Activated T-helper 17 cell treated with anti-CD3 and anti-CD28 coated beads, Interleukin-2, amount 50 U/mL, for 72 hours (primary cell): ENCODE measurements at regions not wholly inside any gene's neighbourhood (a gene's known extent, or its start where the extent isn't known, plus 50 kb on each side); places are given as distances from the start of the nearest gene placed in this dataset.

Source experiments
- ATAC-seq: fragments of 150-1000 bp; cut with Tn5 transposase; replicated peaks from 2 replicates; pipeline ENCODE4 v1.10.0; 2021; ENCODE audit warnings: mild to moderate bottlenecking, moderate library complexity
- H3K27ac Mint-ChIP-seq: one replicate; pipeline ENCODE4 v1.8.0; 2022; ENCODE audit warnings: mixed read lengths
- H3K27me3 Mint-ChIP-seq: one replicate; pipeline ENCODE4 v1.8.0; 2022; ENCODE audit warnings: mixed read lengths
- H3K36me3 Mint-ChIP-seq: one replicate; pipeline ENCODE4 v1.8.0; 2022; ENCODE audit warnings: low read depth, mild to moderate bottlenecking, mixed read lengths
- H3K4me1 Mint-ChIP-seq: one replicate; pipeline ENCODE4 v1.8.0; 2022; ENCODE audit warnings: mixed read lengths
- H3K4me3 Mint-ChIP-seq: one replicate; pipeline ENCODE4 v1.8.0; 2022; ENCODE audit warnings: mild to moderate bottlenecking, mixed read lengths
- H3K9me3 Mint-ChIP-seq: one replicate; pipeline ENCODE4 v1.8.0; 2022; ENCODE audit warnings: mixed read lengths

DNA sequence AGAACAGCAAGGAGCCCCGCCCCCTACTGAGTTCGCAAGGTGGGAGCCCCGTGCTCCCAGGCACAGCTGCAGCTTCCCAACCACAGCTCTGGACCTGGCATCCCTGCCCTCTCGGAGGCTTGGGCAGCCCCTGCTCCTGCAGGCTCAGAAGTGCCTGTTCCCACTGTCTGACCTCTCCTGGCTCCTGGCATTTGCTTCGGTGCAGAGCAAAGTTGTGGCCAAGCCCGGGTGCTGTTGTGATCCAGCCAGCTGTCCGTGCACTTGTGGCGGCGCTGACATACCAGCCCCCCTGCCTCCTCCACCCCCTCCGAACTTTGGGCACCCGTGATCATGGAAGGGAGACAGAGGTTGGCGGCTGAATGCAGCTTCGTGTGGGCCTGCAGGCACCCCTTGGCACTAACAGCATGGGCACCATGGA, 1386.8 kb downstream of the PCDH9 start:
- no peaks in the 10 kb centered on the region for H3K4me1 Mint-ChIP-seq
- ATAC-seq, result no peak
- H3K4me3 Mint-ChIP-seq, result no peak overlapping the region
- H3K27ac Mint-ChIP-seq, result no peak overlapping the region
- H3K36me3 Mint-ChIP-seq, result no peaks in the 10 kb centered on the region
- peaks cover 9% of the 10 kb centered on the region for H3K9me3 Mint-ChIP-seq
- no peaks in the 10 kb centered on the region for H3K27me3 Mint-ChIP-seq

DNA sequence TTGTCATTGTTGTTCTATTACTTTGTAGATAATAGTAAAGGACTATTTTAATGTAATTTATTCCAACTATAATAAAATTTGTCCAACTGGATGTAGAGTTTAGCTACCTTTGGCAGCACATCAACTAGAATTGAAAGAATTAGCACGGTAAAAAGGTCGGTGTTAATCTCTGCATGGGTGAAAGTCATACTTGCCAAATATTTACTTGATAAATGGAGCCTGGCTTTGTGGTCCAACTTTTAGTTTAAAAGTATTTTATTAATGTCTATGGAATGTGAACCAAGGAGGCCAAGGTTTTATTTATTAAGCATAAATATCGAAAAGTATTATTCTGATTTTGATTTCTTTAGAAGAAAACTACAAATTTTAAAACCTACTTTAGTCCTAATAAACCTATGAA, 1389.0 kb downstream of the PCDH9 start:
- Mint-ChIP-seq H3K27ac (no peak overlapping the region), H3K4me1 (no peaks in the 10 kb centered on the region), H3K27me3 (no peaks in the 10 kb centered on the region), H3K4me3 (no peak overlapping the region), H3K36me3 (no peaks in the 10 kb centered on the region), H3K9me3 (peaks cover 10% of the 10 kb centered on the region)
- no peak for ATAC-seq

DNA sequence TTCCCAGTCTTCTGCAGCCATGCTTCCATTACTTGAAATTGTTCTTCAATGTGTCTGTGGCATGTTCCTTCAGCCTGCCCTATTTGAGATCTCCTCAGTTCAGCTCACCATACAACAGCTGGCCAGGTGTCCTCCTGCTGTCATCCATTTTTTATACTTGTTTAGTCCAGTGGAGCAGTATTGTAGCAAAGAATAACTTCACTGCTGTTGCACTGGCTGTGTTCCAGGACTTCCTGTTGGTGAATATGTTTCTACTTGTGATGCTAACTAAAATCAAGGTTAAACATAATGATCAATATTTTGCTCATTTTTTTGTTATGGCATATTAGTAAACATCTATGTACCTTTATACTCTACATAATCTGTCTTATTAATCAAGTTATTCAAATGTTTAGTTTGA, 1394.1 kb downstream of the PCDH9 start:
- ATAC-seq, result no peak
- Mint-ChIP-seq H3K27me3 (no peaks in the 10 kb centered on the region), H3K4me3 (no peak overlapping the region), H3K36me3 (no peaks in the 10 kb centered on the region), H3K4me1 (no peaks in the 10 kb centered on the region), H3K9me3 (peaks cover 7% of the 10 kb centered on the region), H3K27ac (no peak overlapping the region)

DNA sequence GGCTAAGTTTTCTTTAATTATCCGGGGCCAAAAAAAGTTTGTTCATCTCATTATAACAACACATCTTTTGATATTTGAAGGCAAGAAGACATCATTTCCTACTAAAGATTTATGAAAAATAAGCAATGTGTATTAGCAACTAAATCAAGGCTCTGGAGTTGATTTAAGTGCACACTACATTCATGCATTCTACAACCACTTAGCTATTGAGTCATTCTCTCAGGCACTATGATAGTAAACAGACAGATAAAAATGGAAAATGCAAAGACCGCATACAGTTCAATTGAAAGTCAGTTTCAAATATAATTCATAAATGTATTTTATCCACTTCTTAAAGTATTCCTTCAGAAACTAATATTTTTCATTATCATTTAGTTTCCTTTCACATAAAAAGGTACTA, 1395.2 kb downstream of the PCDH9 start:
- no peak for ATAC-seq
- peaks cover 12% of the 10 kb centered on the region for H3K9me3 Mint-ChIP-seq
- H3K36me3 Mint-ChIP-seq, result no peaks in the 10 kb centered on the region
- H3K27me3 Mint-ChIP-seq, result no peaks in the 10 kb centered on the region
- H3K27ac Mint-ChIP-seq, result no peak overlapping the region
- no peak overlapping the region for H3K4me3 Mint-ChIP-seq
- H3K4me1 Mint-ChIP-seq, result no peaks in the 10 kb centered on the region

DNA sequence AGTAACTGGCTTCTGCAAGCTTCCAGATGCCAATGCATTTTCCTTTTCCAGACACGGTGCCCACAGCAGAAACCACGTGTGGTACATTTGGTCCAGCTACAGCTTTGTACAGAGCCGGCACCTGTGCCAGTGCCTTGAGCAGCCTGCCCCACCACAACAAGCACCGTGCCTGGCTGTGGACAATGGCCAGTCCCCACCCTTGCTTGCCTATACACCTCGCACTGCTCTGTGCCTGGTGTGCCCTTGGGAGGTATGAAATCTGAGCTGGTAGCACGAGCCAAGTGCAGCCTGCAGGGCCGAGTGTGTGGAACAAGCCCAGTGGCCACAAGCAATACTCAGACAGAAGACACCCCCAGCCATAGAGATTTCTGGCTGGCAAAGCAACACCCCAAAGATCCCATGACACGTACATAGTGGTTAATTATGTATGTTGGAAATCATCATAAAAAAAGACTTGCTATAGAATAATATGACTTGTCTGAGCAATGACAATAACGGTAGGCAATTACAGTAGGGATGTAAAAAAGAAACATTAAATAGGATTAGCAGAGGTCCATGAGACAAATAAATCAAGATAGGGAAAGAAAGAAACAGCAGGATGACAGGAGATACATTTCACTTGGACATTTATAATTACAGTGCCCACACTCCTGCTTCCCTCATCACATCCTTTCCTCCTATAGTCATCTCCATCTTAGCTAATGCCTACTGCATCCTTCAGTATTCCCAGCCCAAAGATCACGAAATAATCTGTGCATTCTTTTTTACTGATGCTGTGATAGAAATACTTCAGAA, 1399.5 kb downstream of the PCDH9 start:
- Mint-ChIP-seq H3K27ac (no peak overlapping the region), H3K4me1 (no peaks in the 10 kb centered on the region)

DNA sequence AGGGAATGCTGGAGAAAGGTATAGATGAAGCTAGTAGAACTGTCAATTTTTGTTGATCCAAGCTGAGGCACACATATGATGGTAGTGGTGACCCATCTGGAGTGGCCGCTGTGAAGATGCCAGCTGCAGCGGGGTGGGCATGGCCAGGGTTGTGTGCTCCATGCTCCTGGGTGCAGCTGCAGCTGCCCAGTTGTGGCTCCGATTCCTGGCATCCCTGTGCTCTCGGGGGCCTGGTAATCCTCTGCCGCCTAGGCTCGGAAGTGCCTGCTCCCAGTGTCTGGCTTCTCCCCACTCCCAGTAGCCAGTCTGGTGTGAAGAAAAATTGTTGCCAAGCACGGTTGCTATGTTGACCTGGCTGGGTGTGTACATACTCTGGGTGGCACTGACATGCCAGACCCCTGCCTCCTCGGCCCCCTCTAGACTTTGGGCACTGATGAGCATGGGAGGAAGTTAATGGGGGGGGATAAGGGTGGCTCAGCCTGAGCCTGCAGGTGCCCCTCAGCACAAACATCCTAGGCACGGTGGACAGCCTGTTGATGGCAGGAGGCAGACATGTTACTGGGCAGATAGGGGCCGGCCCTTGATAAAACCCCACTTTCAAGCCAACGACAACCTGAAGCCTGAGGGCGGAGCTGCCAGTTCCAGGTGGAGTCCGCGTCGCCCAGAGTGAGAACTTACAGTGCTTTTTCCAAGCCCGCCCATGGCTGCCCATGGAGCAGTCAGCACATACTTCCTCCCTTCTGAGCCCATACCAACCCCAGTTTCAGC, 1400.7 kb downstream of the PCDH9 start:
- peaks cover 5% of the 10 kb centered on the region for H3K9me3 Mint-ChIP-seq
- H3K4me3 Mint-ChIP-seq, result no peak overlapping the region
- no peak overlapping the region for H3K27ac Mint-ChIP-seq
- no peak for ATAC-seq
- H3K4me1 Mint-ChIP-seq, result no peaks in the 10 kb centered on the region
- H3K36me3 Mint-ChIP-seq, result no peaks in the 10 kb centered on the region
- H3K27me3 Mint-ChIP-seq, result no peaks in the 10 kb centered on the region

More for the DNA sequence above, 1399.5 kb downstream of the PCDH9 start:
- no peak overlapping the region for H3K4me3 Mint-ChIP-seq
- H3K27me3 Mint-ChIP-seq, result no peaks in the 10 kb centered on the region
- H3K9me3 Mint-ChIP-seq, result peaks cover 5% of the 10 kb centered on the region
- ATAC-seq, result no peak
- no peaks in the 10 kb centered on the region for H3K36me3 Mint-ChIP-seq

DNA sequence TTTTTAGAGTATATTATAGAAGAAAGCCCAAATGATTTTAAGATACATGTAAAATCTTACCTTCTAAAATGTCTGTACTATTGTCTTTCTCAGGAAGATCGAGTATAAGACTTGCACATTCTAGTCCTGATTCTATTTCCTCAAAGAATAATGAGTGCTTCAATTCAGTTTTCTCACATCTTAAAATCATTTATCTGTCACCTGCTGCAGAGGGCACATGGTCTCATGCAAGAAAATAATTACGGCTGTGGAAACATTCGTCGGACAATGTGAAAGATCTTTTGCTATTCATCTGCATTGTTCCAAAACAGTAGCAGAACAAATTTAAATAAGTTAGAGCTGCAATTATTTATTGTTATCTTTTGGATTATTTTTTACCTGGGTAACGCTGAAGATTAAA, 1403.5 kb downstream of the PCDH9 start:
- Mint-ChIP-seq H3K27ac (no peak overlapping the region), H3K4me3 (no peak overlapping the region), H3K9me3 (peaks cover 12% of the 10 kb centered on the region), H3K4me1 (no peaks in the 10 kb centered on the region), H3K27me3 (no peaks in the 10 kb centered on the region), H3K36me3 (no peaks in the 10 kb centered on the region)
- ATAC-seq, result no peak

DNA sequence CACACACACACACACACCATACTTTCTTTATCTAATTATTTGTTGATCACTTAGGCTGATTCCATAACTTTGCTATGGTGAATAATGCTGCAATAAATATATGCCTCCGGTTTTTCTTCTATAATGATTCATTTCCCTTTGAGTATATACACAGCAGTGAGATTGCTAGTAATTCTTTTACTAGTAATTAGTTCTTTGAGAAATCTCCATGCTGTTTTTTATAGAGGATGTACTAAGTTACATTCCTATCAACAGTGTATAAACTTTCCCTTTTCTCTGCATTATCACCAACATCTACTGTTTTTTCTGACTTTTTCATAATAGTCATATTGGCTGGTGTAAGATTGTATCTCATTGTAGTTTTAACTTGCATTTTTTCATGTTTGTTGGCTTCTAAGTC, 1405.1 kb downstream of the PCDH9 start:
- Mint-ChIP-seq H3K4me1 (no peaks in the 10 kb centered on the region), H3K9me3 (peaks cover 7% of the 10 kb centered on the region)

DNA sequence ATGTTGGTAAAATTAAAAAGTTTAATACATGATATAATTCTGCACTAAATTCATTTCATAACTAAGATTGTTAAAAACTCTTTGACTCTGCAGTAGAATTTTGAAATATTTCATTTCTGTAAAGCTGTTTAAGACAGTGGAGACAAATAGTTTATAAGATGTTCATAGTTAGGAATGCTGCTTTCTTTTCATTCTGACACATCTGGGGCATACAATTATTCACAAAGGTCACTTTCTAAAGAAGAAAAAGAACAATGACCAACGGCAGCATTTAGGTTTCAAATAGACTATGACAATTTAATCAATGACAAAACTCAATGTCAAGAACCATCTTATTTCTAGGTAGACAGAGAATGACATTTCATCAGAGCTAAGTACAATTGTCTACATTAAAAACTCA, 1422.1 kb downstream of the PCDH9 start:
- no peaks in the 10 kb centered on the region for H3K4me1 Mint-ChIP-seq
- H3K9me3 Mint-ChIP-seq, result peaks cover 7% of the 10 kb centered on the region
- H3K27ac Mint-ChIP-seq, result no peak overlapping the region
- H3K4me3 Mint-ChIP-seq, result no peak overlapping the region
- ATAC-seq, result no peak
- no peaks in the 10 kb centered on the region for H3K36me3 Mint-ChIP-seq
- H3K27me3 Mint-ChIP-seq, result no peaks in the 10 kb centered on the region

More for the DNA sequence above, 1405.1 kb downstream of the PCDH9 start:
- Mint-ChIP-seq H3K27me3 (no peaks in the 10 kb centered on the region), H3K27ac (no peak overlapping the region), H3K36me3 (no peaks in the 10 kb centered on the region), H3K4me3 (no peak overlapping the region)
- ATAC-seq, result no peak

DNA sequence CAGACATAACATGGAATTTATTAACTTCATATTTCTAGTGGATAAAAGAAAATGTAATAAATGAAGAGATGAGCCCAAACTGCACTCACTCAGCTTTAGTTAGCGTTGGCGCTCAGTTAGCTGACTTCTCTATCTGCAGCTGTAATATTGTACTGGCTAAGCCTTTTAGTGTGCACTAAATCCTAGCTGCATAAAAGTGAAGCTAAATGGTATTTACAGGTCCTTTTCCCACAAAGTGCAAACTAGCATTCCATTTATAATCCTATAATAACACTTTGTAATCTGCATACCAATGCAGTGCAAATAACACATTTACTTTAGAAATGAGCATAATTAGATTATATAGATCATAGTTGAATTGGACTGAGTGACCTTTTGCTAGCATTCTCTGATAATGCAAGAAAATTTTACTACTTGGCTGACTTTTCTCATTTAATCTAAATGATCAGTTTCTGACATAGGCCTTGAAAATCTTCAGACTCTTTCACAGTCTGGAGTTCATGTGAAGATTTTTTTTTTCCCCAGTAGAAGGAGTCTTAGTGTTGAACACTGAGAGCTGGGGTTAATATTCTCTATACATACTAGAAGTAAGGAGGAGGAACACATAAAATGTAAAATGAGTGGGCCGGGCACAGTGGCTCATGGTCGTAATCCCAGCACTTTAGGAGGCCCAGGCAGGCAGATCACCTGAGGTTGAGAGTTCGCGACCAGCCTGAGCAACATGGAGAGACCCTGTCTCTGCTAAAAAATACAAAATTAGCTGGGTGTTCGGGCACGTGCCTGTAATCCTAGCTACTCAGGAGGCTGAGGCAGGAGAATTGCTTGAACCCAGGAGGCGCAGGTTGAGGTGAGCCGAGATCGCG, 1426.4 kb downstream of the PCDH9 start:
- Mint-ChIP-seq H3K9me3 (peaks cover 7% of the 10 kb centered on the region), H3K27me3 (no peaks in the 10 kb centered on the region), H3K4me3 (no peak overlapping the region), H3K4me1 (no peaks in the 10 kb centered on the region), H3K36me3 (no peaks in the 10 kb centered on the region), H3K27ac (no peak overlapping the region)
- ATAC-seq, result no peak

DNA sequence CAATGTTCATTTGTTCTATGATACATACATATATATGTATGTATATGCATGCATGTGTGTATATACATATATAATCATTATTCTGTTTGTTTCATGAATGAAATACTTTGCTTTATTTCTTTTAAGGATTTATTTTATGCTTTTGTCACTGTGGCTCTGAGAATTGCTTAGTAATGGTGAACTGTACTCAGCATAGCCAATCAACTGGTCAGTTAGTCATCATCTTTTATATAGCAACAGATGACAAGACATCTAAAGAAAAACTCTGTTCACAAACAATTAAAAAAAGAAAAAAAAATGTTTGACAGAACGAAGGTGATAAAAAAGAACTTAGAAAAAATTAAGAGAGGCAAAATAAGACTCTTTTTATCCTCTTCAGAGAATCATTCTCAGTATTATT, 1440.3 kb downstream of the PCDH9 start:
- H3K4me1 Mint-ChIP-seq, result no peaks in the 10 kb centered on the region
- no peak for ATAC-seq
- H3K9me3 Mint-ChIP-seq, result peaks cover 13% of the 10 kb centered on the region
- H3K27ac Mint-ChIP-seq, result no peak overlapping the region
- no peaks in the 10 kb centered on the region for H3K36me3 Mint-ChIP-seq
- no peaks in the 10 kb centered on the region for H3K27me3 Mint-ChIP-seq
- H3K4me3 Mint-ChIP-seq, result no peak overlapping the region

DNA sequence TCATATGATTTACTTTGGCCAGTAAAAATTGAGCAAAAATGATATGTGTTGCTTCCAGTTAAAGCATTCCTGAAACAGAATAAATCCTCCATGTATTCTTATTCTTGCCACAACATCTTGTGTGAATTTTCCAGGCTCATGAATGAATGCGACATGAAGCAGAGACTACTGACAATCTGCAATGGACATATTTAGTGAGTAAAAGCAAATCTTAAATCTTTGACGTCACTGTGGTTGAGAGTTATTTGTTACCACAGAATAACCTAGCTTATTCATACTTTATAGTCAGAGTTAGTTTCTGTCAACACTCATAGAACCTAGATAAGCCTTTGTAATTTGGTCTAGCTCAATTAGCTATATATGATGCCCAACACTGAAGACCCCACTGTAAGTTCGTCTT, 1443.1 kb downstream of the PCDH9 start:
- Mint-ChIP-seq H3K9me3 (peaks cover 13% of the 10 kb centered on the region), H3K4me1 (no peaks in the 10 kb centered on the region), H3K4me3 (no peak overlapping the region), H3K27me3 (no peaks in the 10 kb centered on the region), H3K27ac (no peak overlapping the region), H3K36me3 (no peaks in the 10 kb centered on the region)
- no peak for ATAC-seq

DNA sequence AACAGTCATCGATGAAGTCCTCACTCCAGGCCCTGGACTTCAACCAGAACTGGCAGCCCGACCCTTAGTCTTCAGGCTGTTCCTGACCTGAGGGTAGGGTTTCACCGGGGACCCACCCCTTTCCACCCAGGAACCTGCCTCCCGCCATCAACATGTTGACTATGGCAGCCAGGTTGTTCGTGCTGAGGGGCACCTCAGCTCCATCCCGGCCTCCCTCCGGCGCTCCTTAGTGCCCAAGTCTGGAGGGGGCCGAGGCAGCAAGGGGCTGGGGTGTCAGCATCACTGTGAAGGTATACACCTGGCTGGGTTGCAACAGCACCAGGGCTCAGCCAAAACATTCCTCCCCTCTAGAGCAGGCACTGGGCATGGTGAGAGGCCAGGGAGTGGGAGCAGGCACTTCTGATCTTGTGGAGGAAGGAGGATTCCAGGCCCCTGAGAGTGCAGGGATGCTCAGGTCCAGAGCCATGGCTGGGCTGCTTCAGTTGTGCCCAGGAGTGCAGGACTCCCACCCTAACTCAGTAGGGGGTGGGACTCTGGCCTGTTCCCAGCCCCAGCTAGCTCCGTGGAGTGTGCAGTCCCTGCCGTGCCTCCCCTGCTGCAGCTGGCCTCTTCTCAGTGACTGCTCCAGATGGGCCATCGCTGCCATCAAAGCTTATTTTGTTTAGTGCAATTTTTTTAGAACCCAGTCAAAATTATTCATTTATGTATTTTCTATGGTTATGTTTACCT, 1445.9 kb downstream of the PCDH9 start:
- H3K9me3 Mint-ChIP-seq, result peaks cover 14% of the 10 kb centered on the region
- no peaks in the 10 kb centered on the region for H3K36me3 Mint-ChIP-seq
- no peak for ATAC-seq
- no peaks in the 10 kb centered on the region for H3K4me1 Mint-ChIP-seq
- H3K27me3 Mint-ChIP-seq, result no peaks in the 10 kb centered on the region
- H3K27ac Mint-ChIP-seq, result no peak overlapping the region
- H3K4me3 Mint-ChIP-seq, result no peak overlapping the region

DNA sequence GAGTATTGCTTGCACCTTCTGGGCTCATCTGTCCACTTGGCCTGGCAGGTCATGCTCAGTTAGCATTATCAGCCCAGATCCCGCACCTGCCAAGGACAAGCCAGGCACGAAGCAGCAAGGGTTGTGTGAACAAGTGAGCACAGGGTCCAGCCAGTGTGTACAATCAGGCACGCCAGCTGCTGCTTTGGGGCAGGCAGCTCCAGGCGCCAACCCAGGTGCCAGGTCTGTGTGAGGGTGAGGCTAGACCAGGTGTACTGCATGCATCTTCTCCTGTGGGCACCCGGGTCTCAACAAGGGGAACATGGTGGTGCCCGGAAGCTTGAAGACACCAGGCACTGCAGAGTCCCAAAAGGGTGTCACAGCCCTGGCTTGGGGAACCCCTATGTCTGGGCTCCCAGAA, 1446.8 kb downstream of the PCDH9 start:
- Mint-ChIP-seq H3K4me1 (no peaks in the 10 kb centered on the region), H3K9me3 (peaks cover 12% of the 10 kb centered on the region), H3K4me3 (no peak overlapping the region), H3K27me3 (no peaks in the 10 kb centered on the region), H3K27ac (no peak overlapping the region), H3K36me3 (no peaks in the 10 kb centered on the region)
- no peak for ATAC-seq
